Choroid plexus epithelial cell (primary cell): ENCODE measurements at regions not wholly inside any gene's neighbourhood (a gene's known extent, or its start where the extent isn't known, plus 50 kb on each side); places are given as distances from the start of the nearest gene placed in this dataset.

Experiments
- DNase-seq: peaks from one replicate; pipeline ENCODE4 v3.0.0-alpha.2; 2010; ENCODE audit warnings: low read depth
- H3K4me3 ChIP-seq: 2 replicates; pipeline ENCODE4 v1.5.1; 2011; ENCODE audit warnings: low read depth, mild to moderate bottlenecking, control low read depth, low read length, moderate library complexity
- TF ChIP-seq, protein P1 (sequence below): conservative IDR thresholded peaks from 2 replicates; pipeline ENCODE4 v1.5.1; 2011; ENCODE audit warnings: low read depth, mild to moderate bottlenecking, control low read depth, inconsistent platforms, low read length, moderate library complexity

DNA sequence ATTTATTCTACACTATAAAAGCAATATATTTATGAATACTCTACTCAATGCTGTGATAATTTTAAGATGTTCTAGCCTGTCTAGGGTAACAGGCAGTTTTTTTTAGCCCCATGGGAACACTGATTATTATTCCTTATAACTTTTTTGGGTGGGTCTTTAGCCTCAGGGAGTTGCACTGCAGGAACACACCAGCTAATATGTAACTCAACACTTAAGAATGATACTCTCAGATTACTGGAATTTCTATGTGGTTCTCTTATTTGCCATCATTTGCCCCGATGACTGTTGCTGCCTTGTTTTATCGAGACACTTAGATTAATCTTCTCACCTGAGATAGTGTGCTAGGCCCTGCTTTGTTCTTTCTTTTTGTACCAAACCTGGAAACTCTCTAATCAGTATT is 396.9 kb upstream of the SLITRK1 start:
- H3K4me3 ChIP-seq, result no peak overlapping the region
- TF ChIP-seq, protein P1, sequence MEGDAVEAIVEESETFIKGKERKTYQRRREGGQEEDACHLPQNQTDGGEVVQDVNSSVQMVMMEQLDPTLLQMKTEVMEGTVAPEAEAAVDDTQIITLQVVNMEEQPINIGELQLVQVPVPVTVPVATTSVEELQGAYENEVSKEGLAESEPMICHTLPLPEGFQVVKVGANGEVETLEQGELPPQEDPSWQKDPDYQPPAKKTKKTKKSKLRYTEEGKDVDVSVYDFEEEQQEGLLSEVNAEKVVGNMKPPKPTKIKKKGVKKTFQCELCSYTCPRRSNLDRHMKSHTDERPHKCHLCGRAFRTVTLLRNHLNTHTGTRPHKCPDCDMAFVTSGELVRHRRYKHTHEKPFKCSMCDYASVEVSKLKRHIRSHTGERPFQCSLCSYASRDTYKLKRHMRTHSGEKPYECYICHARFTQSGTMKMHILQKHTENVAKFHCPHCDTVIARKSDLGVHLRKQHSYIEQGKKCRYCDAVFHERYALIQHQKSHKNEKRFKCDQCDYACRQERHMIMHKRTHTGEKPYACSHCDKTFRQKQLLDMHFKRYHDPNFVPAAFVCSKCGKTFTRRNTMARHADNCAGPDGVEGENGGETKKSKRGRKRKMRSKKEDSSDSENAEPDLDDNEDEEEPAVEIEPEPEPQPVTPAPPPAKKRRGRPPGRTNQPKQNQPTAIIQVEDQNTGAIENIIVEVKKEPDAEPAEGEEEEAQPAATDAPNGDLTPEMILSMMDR, result no peak
- peak; percentile 5 for DNase-seq

DNA sequence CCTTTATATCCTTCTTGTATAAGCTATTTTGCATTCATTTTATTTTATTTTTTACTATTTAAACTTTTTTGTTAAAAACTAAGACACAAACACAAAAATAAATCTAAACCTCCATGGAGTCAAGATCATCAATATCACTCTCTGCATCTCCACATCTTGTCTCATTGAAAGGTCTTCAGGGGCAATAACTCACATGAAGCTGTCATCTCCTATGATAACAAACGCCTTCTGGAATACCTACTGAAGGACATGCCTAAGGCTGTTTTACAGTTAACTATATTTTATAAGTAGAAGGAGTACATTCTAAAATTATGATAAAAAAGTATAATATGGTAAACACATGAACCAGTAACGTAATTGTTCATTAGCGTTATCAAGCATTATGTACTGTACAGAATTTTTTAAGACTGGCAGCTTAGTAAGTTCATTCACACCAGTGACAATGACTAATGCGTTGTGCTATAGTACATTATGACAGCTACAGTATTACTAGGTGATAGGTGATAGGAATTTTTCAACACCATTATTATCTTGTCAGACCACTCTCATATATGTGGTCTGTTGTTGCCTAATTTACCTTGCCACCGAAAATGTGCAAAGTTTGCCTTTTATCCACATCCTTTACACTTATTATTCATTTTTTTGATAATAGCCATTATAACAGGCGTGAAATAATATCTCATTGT is 390.7 kb upstream of the SLITRK1 start:
- no peak overlapping the region for H3K4me3 ChIP-seq
- no peak for DNase-seq
- TF ChIP-seq, protein P1, result no peak

DNA sequence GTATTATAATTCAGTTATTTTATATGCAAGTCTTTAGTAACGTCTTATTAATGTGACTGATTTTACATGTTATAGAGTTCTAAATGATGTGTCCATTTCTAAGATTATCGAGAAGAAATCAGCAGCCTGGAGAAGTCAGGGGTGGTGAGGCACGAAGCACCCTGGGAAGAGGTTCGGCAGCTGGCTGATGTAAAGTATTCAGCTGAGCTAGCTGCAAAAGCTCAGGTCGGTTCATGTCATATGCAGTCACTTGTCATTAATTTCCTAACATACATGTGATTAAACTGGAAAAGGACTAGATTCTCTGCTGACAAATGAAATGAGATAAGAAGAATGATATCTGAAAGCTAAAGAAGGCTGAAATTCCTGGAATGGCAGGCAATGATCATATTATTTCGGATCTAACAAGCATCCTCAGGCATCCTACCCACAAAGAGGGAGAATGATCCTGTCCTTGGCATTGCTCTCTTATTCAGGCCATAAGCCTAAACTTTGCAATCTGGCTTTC is 383.0 kb upstream of the SLITRK1 start:
- TF ChIP-seq, protein P1, result no peak
- H3K4me3 ChIP-seq, result no peak overlapping the region
- no peak for DNase-seq

DNA sequence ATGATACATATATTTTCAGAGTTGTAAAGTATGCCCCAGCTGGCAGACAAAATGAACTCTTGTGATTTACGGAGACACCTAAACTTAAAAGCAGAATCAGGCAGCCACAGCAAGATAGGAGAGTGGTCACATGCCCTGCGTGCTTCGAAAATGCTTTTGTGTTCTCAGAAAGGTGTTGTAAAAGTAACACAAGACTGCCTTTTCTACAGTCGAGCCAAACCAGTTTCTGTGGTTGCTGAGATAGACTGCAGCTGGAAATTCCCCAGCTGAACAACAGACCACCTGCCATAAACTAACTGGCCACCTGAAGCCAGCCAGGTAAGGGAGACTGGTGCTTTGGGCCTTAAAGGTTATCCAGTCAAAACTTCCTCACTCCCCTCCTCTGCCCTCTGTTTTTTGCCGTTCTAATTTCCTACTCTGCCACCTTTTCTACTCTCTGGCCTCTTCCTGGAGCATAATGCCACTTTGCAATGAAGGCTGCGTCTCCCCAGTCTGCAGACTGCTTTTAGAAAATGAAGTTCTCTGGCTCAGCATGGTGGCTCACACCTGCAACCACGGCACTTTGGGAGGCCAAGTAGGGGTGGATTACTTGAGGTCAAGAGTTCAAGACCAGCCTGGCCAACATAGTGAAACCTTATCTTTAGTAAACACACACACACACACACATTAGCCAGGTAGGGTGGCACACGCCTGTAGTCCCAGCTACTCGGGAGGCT is 381.2 kb upstream of the SLITRK1 start:
- TF ChIP-seq, protein P1, result no peak
- no peak overlapping the region for H3K4me3 ChIP-seq
- DNase-seq, result no peak

DNA sequence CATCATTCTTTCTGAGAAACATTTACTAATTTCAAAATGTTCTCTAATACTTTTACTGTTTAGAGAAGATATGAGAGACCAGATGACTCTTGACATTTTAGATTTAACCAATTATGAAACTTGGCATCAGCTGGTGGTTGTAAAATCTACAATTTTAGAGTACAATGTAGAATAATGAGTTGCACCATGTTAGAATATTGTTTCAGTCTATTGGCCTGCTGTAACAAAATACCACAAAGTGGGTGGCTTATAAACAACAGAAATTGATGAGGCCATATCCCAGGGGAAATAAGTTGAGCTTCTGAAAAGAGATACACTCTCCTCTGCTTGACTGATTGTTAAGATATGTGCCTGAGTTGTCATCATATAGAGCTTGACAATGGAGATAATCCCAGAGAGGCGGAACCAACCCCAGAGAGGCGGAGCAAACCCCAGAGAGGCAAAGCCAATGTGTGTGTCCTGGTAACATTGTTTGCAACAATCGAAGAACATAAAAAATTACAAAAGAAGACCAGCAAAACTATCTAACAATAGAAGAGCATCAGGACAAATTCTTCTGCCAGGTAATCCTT is 373.0 kb upstream of the SLITRK1 start:
- DNase-seq, result no peak
- H3K4me3 ChIP-seq, result no peak overlapping the region
- TF ChIP-seq, protein P1, result no peak

DNA sequence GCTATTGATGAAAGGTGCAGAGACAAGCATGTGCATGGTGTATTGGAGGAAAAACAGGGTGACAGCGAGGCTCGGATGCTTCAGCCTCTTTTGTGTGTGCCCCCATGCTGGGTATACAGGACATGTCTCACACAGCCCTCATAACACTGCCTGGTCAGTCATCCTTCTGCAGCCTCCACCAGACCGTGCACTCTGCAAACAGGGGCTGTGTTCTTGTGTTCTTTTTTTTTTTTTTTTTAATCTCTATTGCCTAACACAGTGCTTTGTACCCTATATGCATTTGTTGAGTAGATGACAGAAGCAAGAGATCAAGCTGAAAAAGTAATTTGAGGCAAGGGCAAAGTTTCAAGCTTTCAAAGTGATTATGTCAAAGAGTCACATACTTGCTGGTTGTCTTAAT is 367.2 kb upstream of the SLITRK1 start:
- TF ChIP-seq, protein P1, result no peak
- DNase-seq, result no peak
- no peak overlapping the region for H3K4me3 ChIP-seq
